Thyroid gland (tissue), 4 donors: ENCODE measurements at regions not wholly inside any gene's neighbourhood (a gene's known extent, or its start where the extent isn't known, plus 50 kb on each side); places are given as distances from the start of the nearest gene placed in this dataset.

Experiments used
- POLR2A ChIP-seq, 2 donors: fragments of 450-650 bp; IDR thresholded peaks; one replicate each; pipeline ENCODE4 v1.6.1; 2017; ENCODE audit warnings: antibody characterized with exemption in 2 of 2, mild to moderate bottlenecking in 2 of 2, moderate library complexity in 1 of 2
- TF ChIP-seq, protein P1 (sequence below), 6 experiments: fragments of 200-600 bp in 3 of 6; fragments of 450-650 bp in 3 of 6; sonication (generic) in 3 of 6; IDR thresholded peaks; one replicate each; pipeline ENCODE4 v1.5.1; 2016 to 2019; ENCODE audit warnings: antibody characterized with exemption in 6 of 6, mild to moderate bottlenecking in 2 of 6, inconsistent platforms in 1 of 6, moderate library complexity in 1 of 6

DNA sequence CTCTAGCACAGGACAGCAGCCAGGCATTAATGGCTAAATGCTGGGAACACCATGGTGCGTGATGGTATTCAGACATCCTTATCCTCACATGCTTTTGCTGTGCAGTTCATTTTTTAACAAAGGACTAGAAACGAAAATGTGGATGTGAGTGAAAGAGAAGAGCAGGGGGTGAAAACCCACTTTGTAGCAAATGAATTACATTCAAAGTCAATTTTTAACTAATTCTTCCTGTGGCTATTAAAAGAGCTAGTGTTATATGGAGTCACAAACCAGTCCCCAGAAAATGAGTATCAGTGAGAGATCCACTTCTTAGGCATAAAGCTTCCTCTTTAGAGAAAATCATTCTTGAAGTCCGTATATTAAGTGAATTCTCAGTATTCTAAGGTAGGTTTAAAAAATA, 592.0 kb upstream of the LMO3 start:
- TF ChIP-seq, protein P1, sequence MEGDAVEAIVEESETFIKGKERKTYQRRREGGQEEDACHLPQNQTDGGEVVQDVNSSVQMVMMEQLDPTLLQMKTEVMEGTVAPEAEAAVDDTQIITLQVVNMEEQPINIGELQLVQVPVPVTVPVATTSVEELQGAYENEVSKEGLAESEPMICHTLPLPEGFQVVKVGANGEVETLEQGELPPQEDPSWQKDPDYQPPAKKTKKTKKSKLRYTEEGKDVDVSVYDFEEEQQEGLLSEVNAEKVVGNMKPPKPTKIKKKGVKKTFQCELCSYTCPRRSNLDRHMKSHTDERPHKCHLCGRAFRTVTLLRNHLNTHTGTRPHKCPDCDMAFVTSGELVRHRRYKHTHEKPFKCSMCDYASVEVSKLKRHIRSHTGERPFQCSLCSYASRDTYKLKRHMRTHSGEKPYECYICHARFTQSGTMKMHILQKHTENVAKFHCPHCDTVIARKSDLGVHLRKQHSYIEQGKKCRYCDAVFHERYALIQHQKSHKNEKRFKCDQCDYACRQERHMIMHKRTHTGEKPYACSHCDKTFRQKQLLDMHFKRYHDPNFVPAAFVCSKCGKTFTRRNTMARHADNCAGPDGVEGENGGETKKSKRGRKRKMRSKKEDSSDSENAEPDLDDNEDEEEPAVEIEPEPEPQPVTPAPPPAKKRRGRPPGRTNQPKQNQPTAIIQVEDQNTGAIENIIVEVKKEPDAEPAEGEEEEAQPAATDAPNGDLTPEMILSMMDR (IDR thresholded peaks at IDR 0.05): no peak
- TF ChIP-seq POLR2A (IDR thresholded peaks at IDR 0.05): no peak
